Occipital lobe (tissue), 1 donor: ENCODE measurements at regions not wholly inside any gene's neighbourhood (a gene's known extent, or its start where the extent isn't known, plus 50 kb on each side); places are given as distances from the start of the nearest gene placed in this dataset.

Experiments
- DNase-seq: peaks from one replicate; lab custom pipeline; 2025; lab: John Stamatoyannopoulos, UW

GRCh38 chr2:128774320-128775216 lies 455.9 kb upstream of the HS6ST1 start:
- no peak for DNase-seq

GRCh38 chr2:128775217-128775913 lies 456.7 kb upstream of the HS6ST1 start:
- no peak for DNase-seq

- no peak for DNase-seq
Observed at GRCh38 chr2:128775914-128776285, 457.2 kb upstream of the HS6ST1 start.

GRCh38 chr2:128776461-128777195 lies 458.0 kb upstream of the HS6ST1 start:
- DNase-seq = no peak

GRCh38 chr2:128777196-128778035 lies 458.7 kb upstream of the HS6ST1 start:
- DNase-seq = no peak

- no peak for DNase-seq
Observed at GRCh38 chr2:128778843-128779242, 460.2 kb upstream of the HS6ST1 start.

GRCh38 chr2:128779301-128780095 lies 460.8 kb upstream of the HS6ST1 start:
- DNase-seq = no peak

- DNase-seq = no peak
Observed at GRCh38 chr2:128780434-128781080, 461.9 kb upstream of the HS6ST1 start.

GRCh38 chr2:128781166-128781565 lies 462.5 kb upstream of the HS6ST1 start:
- no peak for DNase-seq

- DNase-seq = no peak
Observed at GRCh38 chr2:128781585-128782385, 463.1 kb upstream of the HS6ST1 start.

- DNase-seq = no peak
Observed at GRCh38 chr2:128782411-128783192, 463.9 kb upstream of the HS6ST1 start.

- DNase-seq = no peak
Observed at GRCh38 chr2:128783193-128783671, 464.6 kb upstream of the HS6ST1 start.

- DNase-seq = no peak
Observed at GRCh38 chr2:128783896-128784295, 465.2 kb upstream of the HS6ST1 start.

GRCh38 chr2:128784626-128785306 lies 466.1 kb upstream of the HS6ST1 start:
- DNase-seq = no peak

GRCh38 chr2:128786316-128786715 lies 467.6 kb upstream of the HS6ST1 start:
- DNase-seq = no peak

GRCh38 chr2:128786741-128787478 lies 468.2 kb upstream of the HS6ST1 start:
- no peak for DNase-seq

GRCh38 chr2:128787616-128788015 lies 468.9 kb upstream of the HS6ST1 start:
- DNase-seq = no peak
